H9 (cell line): ENCODE measurements at regions not wholly inside any gene's neighbourhood (a gene's known extent, or its start where the extent isn't known, plus 50 kb on each side); places are given as distances from the start of the nearest gene placed in this dataset.

ENCODE experiments used
- DNase-seq: peaks from one replicate; pipeline ENCODE4 v3.0.0-alpha.2; 2017
- H2AFZ ChIP-seq: one replicate; pipeline ENCODE4 v1.6.1; 2013; ENCODE audit warnings: mild to moderate bottlenecking, low read length, control low read depth, moderate library complexity
- H2AK5ac ChIP-seq: 2 replicates; pipeline ENCODE4 v1.6.1; 2013; ENCODE audit warnings: low read length, control low read depth, mixed read lengths; ENCODE audit not compliant: insufficient read length
- H2BK120ac ChIP-seq: one replicate; pipeline ENCODE4 v1.6.1; 2013; ENCODE audit warnings: low read depth, mild to moderate bottlenecking, low read length, control low read depth, inconsistent platforms; ENCODE audit not compliant: poor library complexity, severe bottlenecking
- H2BK12ac ChIP-seq: 2 replicates; pipeline ENCODE4 v1.6.1; 2013; ENCODE audit warnings: low read length, control low read depth, mixed read lengths, low read depth; ENCODE audit not compliant: insufficient read length
- H2BK15ac ChIP-seq: 2 replicates; pipeline ENCODE4 v1.6.1; 2013; ENCODE audit warnings: low read depth, low read length, control low read depth
- H2BK20ac ChIP-seq: one replicate; pipeline ENCODE4 v1.6.1; 2013; ENCODE audit warnings: low read depth, mild to moderate bottlenecking, low read length, control low read depth, inconsistent platforms; ENCODE audit not compliant: poor library complexity, severe bottlenecking
- H2BK5ac ChIP-seq: 2 replicates; pipeline ENCODE4 v1.6.1; 2013; ENCODE audit warnings: low read length, control low read depth, mixed read lengths; ENCODE audit not compliant: insufficient read length
- H3K14ac ChIP-seq: 2 replicates; pipeline ENCODE4 v1.6.1; 2013; ENCODE audit warnings: low read length, control low read depth; ENCODE audit not compliant: insufficient read depth
- H3K18ac ChIP-seq: 2 replicates; pipeline ENCODE4 v1.6.1; 2013; ENCODE audit warnings: low read depth, mild to moderate bottlenecking, mixed read lengths, low read length, control low read depth; ENCODE audit not compliant: insufficient read length
- H3K23ac ChIP-seq: 2 replicates; pipeline ENCODE4 v1.6.1; 2013; ENCODE audit warnings: low read length, control low read depth, mixed read lengths, low read depth; ENCODE audit not compliant: insufficient read length
- H3K23me2 ChIP-seq: 2 replicates; pipeline ENCODE4 v1.6.1; 2013; ENCODE audit warnings: low read depth, mild to moderate bottlenecking, mixed read lengths, low read length, control low read depth; ENCODE audit not compliant: insufficient read length, poor library complexity, severe bottlenecking
- H3K27ac ChIP-seq: 2 replicates; pipeline ENCODE4 v1.5.1; 2013; ENCODE audit warnings: low read length, control low read depth, mixed read lengths, low read depth; ENCODE audit not compliant: insufficient read length
- H3K27me3 ChIP-seq: 2 replicates; pipeline ENCODE4 v1.6.1; 2013; ENCODE audit warnings: low read length, control low read depth, inconsistent platforms; ENCODE audit not compliant: insufficient read depth
- H3K4ac ChIP-seq: 2 replicates; pipeline ENCODE4 v1.6.1; 2013; ENCODE audit warnings: low read depth, mild to moderate bottlenecking, control low read depth, inconsistent platforms, low read length, moderate library complexity
- H3K4me1 ChIP-seq: 2 replicates; pipeline ENCODE4 v1.6.1; 2013; ENCODE audit warnings: low read length, control low read depth, inconsistent platforms; ENCODE audit not compliant: insufficient read depth
- H3K4me2 ChIP-seq: 2 replicates; pipeline ENCODE4 v1.6.1; 2013; ENCODE audit warnings: low read length, control low read depth, mixed read lengths; ENCODE audit not compliant: insufficient read length, insufficient read depth
- H3K56ac ChIP-seq: 2 replicates; pipeline ENCODE4 v1.6.1; 2013; ENCODE audit warnings: low read depth, mild to moderate bottlenecking, mixed read lengths, low read length, control low read depth; ENCODE audit not compliant: insufficient read length
- H3K79me1 ChIP-seq: 2 replicates; pipeline ENCODE4 v1.6.1; 2013; ENCODE audit warnings: low read depth, mild to moderate bottlenecking, moderate library complexity, low read length, control low read depth, inconsistent platforms; ENCODE audit not compliant: insufficient read depth, poor library complexity, severe bottlenecking
- H3K79me2 ChIP-seq: 2 replicates; pipeline ENCODE4 v1.6.1; 2013; ENCODE audit warnings: low read length, control low read depth, inconsistent platforms; ENCODE audit not compliant: insufficient read depth
- H3K9ac ChIP-seq: 2 replicates; pipeline ENCODE4 v1.6.1; 2013; ENCODE audit warnings: low read length, control low read depth, mixed read lengths; ENCODE audit not compliant: insufficient read length; ENCODE audit errors: extremely low read depth
- H3K9me3 ChIP-seq: one replicate; pipeline ENCODE4 v1.6.1; 2013; ENCODE audit warnings: low read depth, low read length, inconsistent platforms; ENCODE audit not compliant: control insufficient read depth
- H3T11ph ChIP-seq: one replicate; pipeline ENCODE4 v1.6.1; 2013; ENCODE audit warnings: mild to moderate bottlenecking, low read length, control low read depth, inconsistent platforms
- H4K20me1 ChIP-seq: one replicate; pipeline ENCODE4 v1.6.1; 2013; ENCODE audit not compliant: control insufficient read depth, insufficient read length, insufficient read depth
- H4K5ac ChIP-seq: 2 replicates; pipeline ENCODE4 v1.6.1; 2013; ENCODE audit warnings: low read depth, mild to moderate bottlenecking, mixed read lengths, low read length, control low read depth; ENCODE audit not compliant: insufficient read length
- H4K8ac ChIP-seq: replicated peaks from 2 replicates; pipeline ENCODE4 v1.6.1; 2013; ENCODE audit warnings: low read length, control low read depth, mixed read lengths, low read depth; ENCODE audit not compliant: insufficient read length
- H4K91ac ChIP-seq: 2 replicates; pipeline ENCODE4 v1.6.1; 2013; ENCODE audit warnings: low read depth, mild to moderate bottlenecking, moderate library complexity, mixed read lengths, low read length, control low read depth; ENCODE audit not compliant: insufficient read length
- H3K27ac Mint-ChIP-seq, 3 experiments: 2 replicates in 2 of 3; 3 replicates in 1 of 3; pipeline ENCODE4 v1.8.0; 2020 to 2021; ENCODE audit warnings: mixed read lengths in 3 of 3, mild to moderate bottlenecking in 1 of 3, moderate library complexity in 1 of 3
- H3K27me3 Mint-ChIP-seq: 2 replicates; pipeline ENCODE4 v1.8.0; 2021; ENCODE audit warnings: low read depth, mild to moderate bottlenecking, moderate library complexity, mixed read lengths
- H3K36me3 Mint-ChIP-seq, 3 experiments: 2 replicates in 2 of 3; 3 replicates in 1 of 3; pipeline ENCODE4 v1.8.0; 2020 to 2021; ENCODE audit warnings: low read depth in 3 of 3, mixed read lengths in 3 of 3; ENCODE audit not compliant: insufficient read depth in 1 of 3
- H3K4me1 Mint-ChIP-seq, 2 experiments: 2 replicates each; pipeline ENCODE4 v1.8.0; 2020; ENCODE audit warnings: mixed read lengths in 2 of 2
- H3K4me3 Mint-ChIP-seq, 2 experiments: 2 replicates in 1 of 2; 3 replicates in 1 of 2; pipeline ENCODE4 v1.8.0; 2020 to 2021; ENCODE audit warnings: mild to moderate bottlenecking in 2 of 2, mixed read lengths in 2 of 2, moderate library complexity in 1 of 2
- H3K9me3 Mint-ChIP-seq, 2 experiments: 2 replicates in 1 of 2; 3 replicates in 1 of 2; pipeline ENCODE4 v1.8.0; 2020; ENCODE audit warnings: mild to moderate bottlenecking in 2 of 2, mixed read lengths in 2 of 2, moderate library complexity in 1 of 2
- WGBS: extraction: QIAGEN DNeasy Blood & Tissue Kit; methylation state at CpG from one replicate; pipeline ENCODE4 v1.1.7; 2013; ENCODE audit warnings: missing lambda C conversion rate, low lambda C conversion rate, mixed read lengths; ENCODE audit not compliant: insufficient read length; ENCODE audit errors: extremely low coverage; 5-methylcytosine and 5-hydroxymethylcytosine counted together
- TF ChIP-seq, protein P1 (sequence below): fragments of 200-600 bp; sonication (generic); conservative IDR thresholded peaks from 3 replicates; pipeline ENCODE4 v1.8.0; 2021; ENCODE audit warnings: antibody characterized with exemption, mild to moderate bottlenecking

GRCh38 chr5:152694231-152694630, 289.2 kb upstream of the NMUR2 start:
- Histone ChIP-seq H3K4me2 (no peak overlapping the region), H3K79me2 (no peaks in the 10 kb centered on the region), H3K23ac (no peak overlapping the region), H2BK5ac (no peak overlapping the region), H2AK5ac (no peak overlapping the region), H2BK20ac (no peak overlapping the region), H3K23me2 (no peaks in the 10 kb centered on the region), H3K27ac (no peak overlapping the region), H3K4ac (no peak overlapping the region), H3T11ph (no peak overlapping the region), H3K56ac (no peak overlapping the region), H2BK12ac (no peak overlapping the region), H4K91ac (no peak overlapping the region), H3K14ac (no peak overlapping the region), H3K27me3 (no peaks in the 10 kb centered on the region), H3K4me1 (no peaks in the 10 kb centered on the region; the same call in 1 of the 2 replicates), H3K79me1 (no peaks in the 10 kb centered on the region), H4K8ac (no peak overlapping the region), H4K20me1 (no peaks in the 10 kb centered on the region), H2BK120ac (no peak overlapping the region), H2AFZ (no peak overlapping the region), H4K5ac (no peak overlapping the region), H2BK15ac (no peak overlapping the region), H3K18ac (no peak overlapping the region), H3K9me3 (no peaks in the 10 kb centered on the region), H3K9ac (no peak overlapping the region)
- TF ChIP-seq, protein P1, sequence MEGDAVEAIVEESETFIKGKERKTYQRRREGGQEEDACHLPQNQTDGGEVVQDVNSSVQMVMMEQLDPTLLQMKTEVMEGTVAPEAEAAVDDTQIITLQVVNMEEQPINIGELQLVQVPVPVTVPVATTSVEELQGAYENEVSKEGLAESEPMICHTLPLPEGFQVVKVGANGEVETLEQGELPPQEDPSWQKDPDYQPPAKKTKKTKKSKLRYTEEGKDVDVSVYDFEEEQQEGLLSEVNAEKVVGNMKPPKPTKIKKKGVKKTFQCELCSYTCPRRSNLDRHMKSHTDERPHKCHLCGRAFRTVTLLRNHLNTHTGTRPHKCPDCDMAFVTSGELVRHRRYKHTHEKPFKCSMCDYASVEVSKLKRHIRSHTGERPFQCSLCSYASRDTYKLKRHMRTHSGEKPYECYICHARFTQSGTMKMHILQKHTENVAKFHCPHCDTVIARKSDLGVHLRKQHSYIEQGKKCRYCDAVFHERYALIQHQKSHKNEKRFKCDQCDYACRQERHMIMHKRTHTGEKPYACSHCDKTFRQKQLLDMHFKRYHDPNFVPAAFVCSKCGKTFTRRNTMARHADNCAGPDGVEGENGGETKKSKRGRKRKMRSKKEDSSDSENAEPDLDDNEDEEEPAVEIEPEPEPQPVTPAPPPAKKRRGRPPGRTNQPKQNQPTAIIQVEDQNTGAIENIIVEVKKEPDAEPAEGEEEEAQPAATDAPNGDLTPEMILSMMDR: no peak
- H3K36me3 Mint-ChIP-seq: no peaks in the 10 kb centered on the region
- no peak overlapping the region for H3K27ac Mint-ChIP-seq
- DNase-seq: no peak
- H3K9me3 Mint-ChIP-seq: peaks cover 5 to 8% of the 10 kb centered on the region in 2 experiments; a peak in 3 of 5 replicates
- peaks cover 0 to 3% of the 10 kb centered on the region in 2 experiments; a peak in 2 of 4 replicates for H3K4me1 Mint-ChIP-seq
- WGBS: no CpG with 5 or more reads among the region's 2 CpGs
- H3K27me3 Mint-ChIP-seq: no peaks in the 10 kb centered on the region
- no peak overlapping the region for H3K4me3 Mint-ChIP-seq
